Right ventricle myocardium superior (tissue), 1 donor: ENCODE measurements at regions not wholly inside any gene's neighbourhood (a gene's known extent, or its start where the extent isn't known, plus 50 kb on each side); places are given as distances from the start of the nearest gene placed in this dataset.

Experiments used
- ATAC-seq: fragments of 200-7000 bp; cut with Tn5 transposase; one replicate; pipeline ENCODE4 v1.9.1; 2020; ENCODE audit warnings: mild to moderate bottlenecking; ENCODE audit not compliant: poor library complexity
- DNase-seq: peaks from one replicate; pipeline ENCODE4 v3.0.0-alpha.2; 2020
- intact Hi-C: fragments of 100-400 bp; cut with DNase I; formaldehyde crosslinking; loops from one replicate; pipeline ENCODE4 v1.11.2; 2022
- donor health status: DM: no; HTN: yes; CAD: no; lungs with severe emphysema.

GRCh38 chrX:117215683-117216082 is 752.9 kb upstream of the CT83 start:
- intact Hi-C loops, result no loop called here
- DNase-seq (no peak), ATAC-seq (no peak)

- ATAC-seq, result no peak
- intact Hi-C loops, result no loop called here
- no peak for DNase-seq
Measured at GRCh38 chrX:117196481-117196880, 733.7 kb upstream of the CT83 start.

DNA sequence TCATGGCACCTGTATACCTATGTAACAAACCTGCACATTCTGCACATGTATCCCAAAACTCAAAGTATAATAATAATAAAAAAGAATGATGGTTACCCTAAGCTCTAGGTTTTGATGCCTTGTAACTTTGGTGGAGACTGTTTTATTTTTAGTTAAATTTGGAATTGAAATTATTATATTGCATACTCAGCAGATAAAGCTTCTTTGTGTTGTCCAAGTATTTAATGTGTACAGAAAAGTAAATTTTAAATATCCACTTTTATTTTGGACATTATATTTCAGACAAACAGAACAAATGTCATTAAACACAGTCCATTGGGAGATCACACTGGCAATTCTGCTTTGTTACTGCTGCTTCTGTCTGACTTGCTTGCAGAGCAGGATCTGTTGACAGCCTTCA is 684.5 kb upstream of the CT83 start:
- DNase-seq (no peak), ATAC-seq (no peak)
- intact Hi-C loops, result no loop called here

DNA sequence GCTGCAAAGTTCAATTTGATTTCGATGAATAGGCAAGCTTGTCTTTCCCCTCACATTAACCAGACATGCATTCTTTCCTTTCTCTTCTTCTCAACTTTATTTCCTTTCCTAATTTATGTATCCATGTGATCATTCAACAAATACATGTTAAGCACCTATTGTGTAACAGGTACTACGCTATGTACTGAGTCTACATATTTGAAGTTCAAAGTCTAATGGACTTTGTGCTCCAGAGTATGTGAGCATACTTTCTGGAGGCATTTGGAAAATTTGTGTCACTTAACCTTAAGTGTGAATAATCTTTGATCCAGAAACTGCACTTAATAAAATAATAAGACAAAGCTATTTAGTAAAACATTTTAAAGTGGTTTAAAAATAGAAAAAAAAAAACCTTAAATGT is 675.3 kb upstream of the CT83 start:
- intact Hi-C loops, result no loop called here
- ATAC-seq, result no peak
- no peak for DNase-seq

DNA sequence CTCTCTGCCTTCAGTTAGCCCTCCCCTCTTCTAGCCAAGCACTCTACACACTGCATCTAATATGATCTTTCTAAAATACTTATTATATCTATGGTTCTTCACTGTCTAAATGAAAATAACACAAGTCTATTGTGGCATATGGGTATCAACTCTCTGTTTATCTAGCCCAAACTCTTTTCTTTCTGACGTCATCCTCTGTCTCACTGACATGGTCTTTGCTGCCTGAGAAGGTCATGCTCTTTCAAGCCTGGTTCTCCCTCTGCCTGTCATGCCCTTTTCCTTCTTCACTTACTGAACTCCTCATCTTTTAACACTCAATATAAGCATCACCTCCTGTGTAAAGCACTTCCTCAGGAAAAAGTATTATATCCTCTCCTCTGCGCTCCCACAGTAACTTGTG is 672.2 kb upstream of the CT83 start:
- DNase-seq, result no peak
- ATAC-seq, result no peak
- intact Hi-C loops, result no loop called here

- ATAC-seq (no peak), DNase-seq (no peak)
- intact Hi-C loops, result no loop called here
Measured at GRCh38 chrX:117120700-117121099, 657.9 kb upstream of the CT83 start.

GRCh38 chrX:117096528-117096927 is 633.8 kb upstream of the CT83 start:
- ATAC-seq, result no peak
- intact Hi-C loops, result no loop called here

DNA sequence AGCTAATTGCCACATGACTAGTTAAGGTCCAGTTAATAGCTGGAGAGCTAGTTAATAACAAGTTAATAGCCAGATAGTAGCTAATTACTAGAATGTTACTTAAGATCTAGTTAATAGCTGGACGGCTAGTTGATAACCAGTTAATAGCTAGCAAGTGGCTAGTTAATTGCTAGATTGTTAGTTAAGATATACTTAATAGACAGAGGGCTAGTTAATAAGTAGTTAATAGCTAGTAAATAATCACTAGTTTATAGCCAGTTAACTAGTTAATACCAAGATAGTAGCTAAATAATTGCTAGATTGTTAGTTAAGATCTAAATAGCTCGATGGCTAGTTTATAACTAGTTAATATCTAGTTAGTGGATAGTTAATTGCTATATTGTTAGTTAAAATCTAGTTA is 632.6 kb upstream of the CT83 start:
- DNase-seq (no peak), ATAC-seq (no peak)
- intact Hi-C loops, result no loop called here

More at GRCh38 chrX:117096528-117096927, 633.8 kb upstream of the CT83 start:
- DNase-seq, result no peak

DNA sequence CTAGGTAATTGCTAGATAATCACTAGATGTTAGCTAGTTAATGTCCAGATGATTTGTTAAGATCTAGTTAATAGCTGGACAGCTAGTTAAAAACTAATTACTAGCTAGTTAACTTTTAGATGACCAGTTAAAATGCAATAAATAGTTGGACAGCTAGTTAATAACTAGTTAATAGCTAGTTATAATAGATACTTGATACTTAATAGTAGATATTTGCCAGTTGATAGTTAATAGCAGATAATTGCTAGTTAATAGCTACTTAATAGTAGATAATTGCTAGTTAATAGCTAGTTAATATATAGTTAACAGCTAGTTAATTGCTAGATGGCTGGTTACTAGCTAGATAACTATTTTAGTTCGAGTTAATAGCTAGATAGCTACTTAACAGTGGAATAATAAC is 631.4 kb upstream of the CT83 start:
- no peak for DNase-seq
- no peak for ATAC-seq
- intact Hi-C loops, result no loop called here

DNA sequence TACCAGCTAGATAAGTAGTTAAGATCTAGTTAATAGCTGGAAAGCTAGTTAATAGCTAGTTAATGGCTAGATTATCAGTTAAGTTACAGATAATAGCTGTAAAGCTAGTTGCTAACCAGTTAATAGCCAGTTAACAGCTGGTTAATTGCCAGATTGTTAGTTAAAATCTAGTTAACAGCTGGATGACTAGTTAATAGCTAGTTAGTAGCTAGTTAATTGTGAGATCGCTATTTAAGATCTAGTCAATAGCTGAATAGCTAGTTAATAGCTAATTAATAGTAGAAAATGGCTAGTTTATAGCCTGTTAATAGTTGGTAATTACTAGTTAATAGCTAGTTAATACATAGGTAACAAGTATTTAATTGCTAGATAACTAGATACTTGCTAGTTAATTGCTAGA is 630.5 kb upstream of the CT83 start:
- ATAC-seq, result no peak
- intact Hi-C loops, result no loop called here
- no peak for DNase-seq

DNA sequence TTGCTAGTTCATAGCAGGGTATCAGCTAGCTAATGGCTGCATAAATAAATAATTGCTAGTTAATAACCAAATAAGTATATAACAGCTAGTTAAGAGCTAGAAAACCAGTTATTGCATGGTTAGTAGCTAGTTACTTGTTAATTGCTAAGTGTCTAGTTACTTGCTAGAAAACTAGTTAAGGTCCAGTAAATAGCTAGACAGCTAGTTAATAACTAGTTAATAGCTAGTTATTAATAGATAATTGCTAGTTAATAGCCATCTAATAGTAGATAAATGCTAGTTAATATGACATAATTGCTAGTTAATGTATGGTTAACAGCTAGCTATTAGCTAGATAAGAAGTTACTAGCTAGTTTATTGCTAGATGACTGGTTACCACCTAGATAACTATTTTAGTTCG is 629.9 kb upstream of the CT83 start:
- ATAC-seq (no peak), DNase-seq (no peak)
- intact Hi-C loops, result no loop called here

DNA sequence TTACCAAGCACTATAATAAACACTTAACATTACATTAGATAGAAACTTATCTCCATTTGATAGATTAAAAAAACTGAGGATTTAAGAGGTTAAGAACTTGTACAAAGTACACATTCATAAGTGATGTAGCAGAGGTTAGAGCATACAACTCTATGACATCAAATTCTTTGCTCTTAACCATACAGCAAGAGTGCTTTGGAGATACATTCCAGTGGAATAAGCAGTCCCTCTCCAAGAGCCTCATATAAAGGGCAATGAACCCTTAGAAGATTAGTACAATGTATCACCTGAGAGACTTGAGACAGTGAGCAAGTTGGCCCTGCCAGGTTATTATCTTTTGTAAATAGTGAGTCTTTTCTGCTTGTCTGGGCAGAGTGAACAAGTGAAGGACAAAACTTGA is 600.4 kb upstream of the CT83 start:
- ATAC-seq, result no peak
- no peak for DNase-seq
- intact Hi-C loops, result no loop called here

- no peak for ATAC-seq
- intact Hi-C loops, result no loop called here
- no peak for DNase-seq
Measured at GRCh38 chrX:117059848-117060247, 597.1 kb upstream of the CT83 start.

DNA sequence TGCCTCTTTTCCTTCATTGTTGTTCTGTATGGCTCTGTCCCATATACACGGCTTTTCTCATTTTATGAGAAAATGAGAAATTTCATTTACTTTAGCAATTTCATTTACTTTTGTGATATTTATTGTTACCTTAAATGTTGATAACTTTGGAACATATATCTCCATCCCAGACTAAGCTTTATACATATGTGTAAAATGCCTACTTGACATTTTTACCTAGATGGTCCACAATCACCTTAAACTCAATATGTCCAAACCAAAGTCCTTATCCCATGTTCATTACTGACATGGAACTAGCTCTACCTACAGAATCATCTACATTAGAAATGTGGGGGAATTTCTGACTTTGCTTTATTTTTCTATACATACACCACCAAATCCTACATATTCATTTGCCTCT is 590.5 kb upstream of the CT83 start:
- intact Hi-C loops, result no loop called here
- ATAC-seq (no peak), DNase-seq (no peak)

GRCh38 chrX:117038918-117039440 is 576.2 kb upstream of the CT83 start:
- ATAC-seq, result no peak
- intact Hi-C loops, result no loop called here

GRCh38 chrX:117010243-117010642 is 547.5 kb upstream of the CT83 start:
- no peak for ATAC-seq
- DNase-seq, result no peak
- intact Hi-C loops, result no loop called here

More at GRCh38 chrX:117038918-117039440, 576.2 kb upstream of the CT83 start:
- no peak for DNase-seq

DNA sequence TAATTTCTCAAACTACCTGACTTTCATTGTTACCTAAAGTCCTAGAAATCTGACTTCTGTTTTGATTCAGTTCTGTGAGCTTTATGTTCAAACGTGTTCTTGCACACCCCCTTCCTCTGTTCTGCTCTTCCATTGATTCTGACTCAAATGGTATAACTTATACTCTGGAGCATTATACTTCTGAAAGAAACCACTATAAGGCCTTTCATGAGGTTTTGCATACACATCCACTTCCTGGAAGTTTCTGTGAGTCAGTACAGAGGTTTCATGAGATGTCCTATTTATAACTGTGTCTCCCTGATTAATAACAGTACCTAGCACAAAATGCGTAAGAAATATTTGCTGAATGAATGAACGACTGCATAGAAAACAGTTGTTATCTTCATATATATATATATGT is 540.2 kb upstream of the CT83 start:
- no peak for ATAC-seq
- no peak for DNase-seq
- intact Hi-C loops, result no loop called here

DNA sequence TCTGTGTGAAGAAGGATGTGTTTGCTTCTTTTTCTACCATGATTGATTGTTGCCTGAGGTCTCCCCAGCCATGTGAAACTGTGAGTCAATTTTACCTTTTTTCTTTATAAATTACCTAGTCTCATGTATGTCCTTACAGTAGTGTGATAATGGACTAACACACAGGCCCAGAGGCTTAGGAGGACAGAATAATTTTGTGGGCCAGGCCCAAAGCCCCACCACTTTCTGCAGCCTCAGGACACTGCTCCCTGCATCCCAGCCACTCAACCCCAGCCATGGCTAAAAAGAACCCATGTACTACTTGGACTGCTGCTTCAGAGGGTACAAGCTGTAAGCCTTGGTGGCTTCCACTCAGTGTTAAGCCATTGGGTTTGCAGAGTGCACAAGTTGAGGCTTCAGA is 512.7 kb upstream of the CT83 start:
- DNase-seq, result no peak
- intact Hi-C loops, result no loop called here

GRCh38 chrX:116972362-116972761 is 509.6 kb upstream of the CT83 start:
- intact Hi-C loops, result no loop called here
- ATAC-seq, result no peak
- DNase-seq, result no peak

More for the DNA sequence above, 512.7 kb upstream of the CT83 start:
- ATAC-seq, result no peak

GRCh38 chrX:116961872-116962582 is 499.3 kb upstream of the CT83 start:
- intact Hi-C loops, result no loop called here
- ATAC-seq (no peak), DNase-seq (no peak)

- ATAC-seq (no peak), DNase-seq (no peak)
- intact Hi-C loops, result no loop called here
Measured at GRCh38 chrX:116930311-116930710, 467.5 kb upstream of the CT83 start.
